HepG2 (cell line): ENCODE measurements at regions not wholly inside any gene's neighbourhood (a gene's known extent, or its start where the extent isn't known, plus 50 kb on each side); places are given as distances from the start of the nearest gene placed in this dataset.
A peak's percentile ranks its signal among the peaks of the same experiment; 100 is the strongest.

ENCODE experiments used
- AFF4 ChIP-seq: sonication (generic); formaldehyde crosslinking; IDR thresholded peaks from 2 replicates; pipeline ENCODE4 v1.4.0; 2020; ENCODE audit warnings: missing genetic modification reagents
- CEBPZ ChIP-seq: IDR thresholded peaks from 2 replicates; pipeline ENCODE4 v1.6.1; 2012; ENCODE audit warnings: low read length, improper control_type of control experiment
- FLYWCH1 ChIP-seq: sonication (generic); formaldehyde crosslinking; IDR thresholded peaks from 2 replicates; pipeline ENCODE4 v1.8.1; 2023; ENCODE audit warnings: mild to moderate bottlenecking, missing genetic modification reagents
- FOXJ3 ChIP-seq: sonication (generic); formaldehyde crosslinking; IDR thresholded peaks from 2 replicates; pipeline ENCODE4 v1.4.0; 2020; ENCODE audit warnings: missing genetic modification reagents, mild to moderate bottlenecking, borderline replicate concordance
- HIC2 ChIP-seq: sonication (generic); formaldehyde crosslinking; IDR thresholded peaks from 2 replicates; pipeline ENCODE4 v1.9.0; 2022; ENCODE audit warnings: low read depth, missing genetic modification reagents
- HNF4A ChIP-seq: sonication (generic); formaldehyde crosslinking; IDR thresholded peaks from 2 replicates; pipeline ENCODE4 v1.4.0; 2020; ENCODE audit warnings: missing genetic modification reagents
- IRF9 ChIP-seq: sonication (generic); formaldehyde crosslinking; IDR thresholded peaks from 2 replicates; pipeline ENCODE4 v1.8.0; 2022; ENCODE audit warnings: missing genetic modification reagents, mild to moderate bottlenecking, borderline replicate concordance
- IRX3 ChIP-seq: sonication (generic); formaldehyde crosslinking; IDR thresholded peaks from 2 replicates; pipeline ENCODE4 v1.8.1; 2023; ENCODE audit warnings: mild to moderate bottlenecking, low read depth, missing genetic modification reagents, borderline replicate concordance
- MBD4 ChIP-seq: IDR thresholded peaks from 2 replicates; pipeline ENCODE4 v1.6.1; 2012; ENCODE audit warnings: low read length, inconsistent platforms, borderline replicate concordance
- MTERF4 ChIP-seq: sonication (generic); formaldehyde crosslinking; IDR thresholded peaks from 2 replicates; pipeline ENCODE4 v1.8.0; 2023; ENCODE audit warnings: mild to moderate bottlenecking, missing genetic modification reagents
- NR1H2 ChIP-seq: sonication (generic); formaldehyde crosslinking; IDR thresholded peaks from 2 replicates; pipeline ENCODE4 v1.8.1; 2022; ENCODE audit warnings: low read depth, missing genetic modification reagents, borderline replicate concordance
- SP2 ChIP-seq: sonication (generic); formaldehyde crosslinking; IDR thresholded peaks from 2 replicates; pipeline ENCODE4 v1.5.1; 2020; ENCODE audit warnings: mild to moderate bottlenecking, missing genetic modification reagents
- TAF1 ChIP-seq: sonication (generic); formaldehyde crosslinking; IDR thresholded peaks from 2 replicates; pipeline ENCODE4 v1.4.0; 2020; ENCODE audit warnings: missing genetic modification reagents
- THAP8 ChIP-seq: sonication (generic); formaldehyde crosslinking; IDR thresholded peaks from 2 replicates; pipeline ENCODE4 v1.5.1; 2020; ENCODE audit warnings: missing genetic modification reagents, mild to moderate bottlenecking, borderline replicate concordance
- ZFP36 ChIP-seq: fragments of 150-350 bp; IDR thresholded peaks from 2 replicates; pipeline ENCODE4 v1.6.1; 2018; ENCODE audit warnings: borderline replicate concordance, low read length, low read depth; ENCODE audit not compliant: partially characterized antibody
- ZNF251 ChIP-seq: sonication (generic); formaldehyde crosslinking; IDR thresholded peaks from 2 replicates; pipeline ENCODE4 v1.9.0; 2021; ENCODE audit warnings: mild to moderate bottlenecking, missing genetic modification reagents
- ZNF430 ChIP-seq: sonication (generic); formaldehyde crosslinking; IDR thresholded peaks from 2 replicates; pipeline ENCODE4 v1.9.0; 2021; ENCODE audit warnings: mild to moderate bottlenecking, missing genetic modification reagents

GRCh38 chr5:61790678-61791077 is 458.6 kb downstream of the ZSWIM6 start (continued):
- TF ChIP-seq FOXJ3 (CRISPR knock-in tag) = no peak
- peak; percentile 84 for TF ChIP-seq HNF4A (CRISPR knock-in tag)
- no peak for TF ChIP-seq NR1H2
- TF ChIP-seq ZFP36 = no peak
- TF ChIP-seq MTERF4 (CRISPR knock-in tag) = no peak
- TF ChIP-seq MBD4 = no peak
- no peak for TF ChIP-seq AFF4 (CRISPR knock-in tag)
- no peak for TF ChIP-seq HIC2 (CRISPR knock-in tag)
- TF ChIP-seq TAF1 (CRISPR knock-in tag) = no peak
- TF ChIP-seq FLYWCH1 = no peak
- TF ChIP-seq CEBPZ = no peak
- no peak for TF ChIP-seq IRX3 (CRISPR knock-in tag)
- TF ChIP-seq ZNF251 (CRISPR knock-in tag) = no peak
- TF ChIP-seq SP2 (CRISPR knock-in tag) = no peak
- TF ChIP-seq THAP8 (CRISPR knock-in tag) = no peak
- no peak for TF ChIP-seq IRF9
- no peak for TF ChIP-seq ZNF430 (CRISPR knock-in tag)
